Mesodermal cell (in vitro differentiated cells): ENCODE measurements at regions not wholly inside any gene's neighbourhood (a gene's known extent, or its start where the extent isn't known, plus 50 kb on each side); places are given as distances from the start of the nearest gene placed in this dataset.

Experiments
- H3K27ac ChIP-seq: 2 replicates; pipeline ENCODE4 v1.7.0; 2013; ENCODE audit warnings: mild to moderate bottlenecking, low read depth, low read length, moderate library complexity; ENCODE audit not compliant: severe bottlenecking
- H3K36me3 ChIP-seq: 2 replicates; pipeline ENCODE4 v1.7.1; 2013; ENCODE audit warnings: mild to moderate bottlenecking, low read length, moderate library complexity; ENCODE audit not compliant: control insufficient read depth, insufficient read depth
- H3K4me1 ChIP-seq: one replicate; pipeline ENCODE4 v1.7.1; 2013; ENCODE audit warnings: mild to moderate bottlenecking, low read length; ENCODE audit not compliant: insufficient read depth, control insufficient read depth, poor library complexity, severe bottlenecking
- H3K4me3 ChIP-seq: 2 replicates; pipeline ENCODE4 v1.7.0; 2013; ENCODE audit warnings: low read length, control low read depth, mild to moderate bottlenecking; ENCODE audit not compliant: insufficient read depth, poor library complexity, severe bottlenecking; ENCODE audit errors: extremely low read depth
- H3K9me3 ChIP-seq: 2 replicates; pipeline ENCODE4 v1.7.1; 2013; ENCODE audit warnings: mild to moderate bottlenecking, low read length, moderate library complexity; ENCODE audit not compliant: control insufficient read depth
- WGBS, 2 experiments: methylation state at CpG; one replicate each; pipeline ENCODE4 v1.1.5; 2013; ENCODE audit warnings: missing lambda C conversion rate in 2 of 2; ENCODE audit not compliant: insufficient coverage in 2 of 2; 5-methylcytosine and 5-hydroxymethylcytosine counted together

DNA sequence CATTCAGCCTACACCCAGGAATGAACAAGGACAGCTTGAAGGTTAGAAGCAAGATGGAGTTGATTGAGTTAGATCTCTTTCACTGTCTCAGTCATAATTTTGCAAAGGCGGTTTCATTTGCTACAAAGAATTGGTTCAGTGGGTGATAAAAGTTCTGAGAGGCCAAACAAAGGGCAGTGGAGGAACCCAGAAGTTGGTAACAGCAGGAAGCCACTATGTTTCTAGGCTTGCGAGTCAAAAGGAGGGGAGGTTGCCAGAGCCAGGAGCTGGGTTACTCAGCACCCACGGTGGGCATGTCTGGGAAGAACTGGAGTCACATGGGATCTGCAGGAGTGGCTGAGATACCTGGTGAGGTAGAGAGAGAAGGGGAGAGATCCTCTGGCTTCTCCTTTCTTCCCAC, 64.2 kb upstream of the MRPS6 start:
- Histone ChIP-seq H3K9me3 (peaks cover 15% of the 10 kb centered on the region), H3K36me3 (no peaks in the 10 kb centered on the region), H3K4me1 (no peaks in the 10 kb centered on the region), H3K27ac (no peak overlapping the region), H3K4me3 (no peak overlapping the region)
- WGBS, 2 experiments, result 83 to 84% methylated on average over 2 to 3 of the region's 3 CpGs

DNA sequence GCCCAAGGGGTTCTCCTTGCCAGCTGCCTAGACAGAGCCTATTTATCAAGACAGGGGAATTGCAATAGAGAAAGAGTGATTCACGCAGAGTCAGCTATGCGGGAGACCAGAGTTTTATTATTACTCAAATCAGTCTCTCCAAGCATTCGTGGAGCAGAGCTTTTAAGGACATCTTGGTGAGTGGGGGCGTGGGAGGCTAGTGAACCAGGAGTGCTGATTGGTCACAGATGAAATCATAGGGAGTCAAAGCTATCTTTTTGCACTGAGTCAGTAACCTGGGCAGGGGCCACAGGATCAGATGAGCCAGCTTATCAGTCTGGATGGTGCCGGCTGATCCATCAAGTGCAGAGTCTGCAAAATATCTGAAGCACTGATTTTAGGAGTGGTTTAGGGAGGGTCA, 64.8 kb upstream of the MRPS6 start:
- 78% methylated on average over 3 of the region's 5 CpGs; no CpG with 5 or more reads in 1 of the 2 experiments for WGBS, 2 experiments
- Histone ChIP-seq H3K4me1 (no peaks in the 10 kb centered on the region), H3K36me3 (no peaks in the 10 kb centered on the region), H3K27ac (no peak overlapping the region), H3K4me3 (no peak overlapping the region), H3K9me3 (peaks cover 18% of the 10 kb centered on the region)

- Histone ChIP-seq H3K9me3 (peaks cover 8% of the 10 kb centered on the region), H3K36me3 (no peaks in the 10 kb centered on the region), H3K4me3 (no peak overlapping the region), H3K27ac (no peak overlapping the region), H3K4me1 (no peaks in the 10 kb centered on the region)
- 96% methylated on average over 4 of the region's 6 CpGs; no CpG with 5 or more reads in 1 of the 2 experiments for WGBS, 2 experiments
Measured at GRCh38 chr21:34006611-34007168, 66.7 kb upstream of the MRPS6 start.

- H3K36me3 ChIP-seq, result no peaks in the 10 kb centered on the region
- no peak overlapping the region for H3K4me3 ChIP-seq
- 80 to 85% methylated on average over 4 to 5 of the region's 5 CpGs for WGBS, 2 experiments
- peaks cover 5% of the 10 kb centered on the region for H3K9me3 ChIP-seq
- H3K4me1 ChIP-seq, result no peaks in the 10 kb centered on the region
- no peak overlapping the region for H3K27ac ChIP-seq
Measured at GRCh38 chr21:34004974-34005373, 68.4 kb upstream of the MRPS6 start.

GRCh38 chr21:34004013-34004938, 69.1 kb upstream of the MRPS6 start:
- H3K4me1 ChIP-seq, result no peaks in the 10 kb centered on the region
- no peak overlapping the region for H3K27ac ChIP-seq
- peaks cover 5% of the 10 kb centered on the region for H3K9me3 ChIP-seq
- H3K4me3 ChIP-seq, result no peak overlapping the region
- 89 to 95% methylated on average over 5 of the region's 7 CpGs for WGBS, 2 experiments
- H3K36me3 ChIP-seq, result no peaks in the 10 kb centered on the region

DNA sequence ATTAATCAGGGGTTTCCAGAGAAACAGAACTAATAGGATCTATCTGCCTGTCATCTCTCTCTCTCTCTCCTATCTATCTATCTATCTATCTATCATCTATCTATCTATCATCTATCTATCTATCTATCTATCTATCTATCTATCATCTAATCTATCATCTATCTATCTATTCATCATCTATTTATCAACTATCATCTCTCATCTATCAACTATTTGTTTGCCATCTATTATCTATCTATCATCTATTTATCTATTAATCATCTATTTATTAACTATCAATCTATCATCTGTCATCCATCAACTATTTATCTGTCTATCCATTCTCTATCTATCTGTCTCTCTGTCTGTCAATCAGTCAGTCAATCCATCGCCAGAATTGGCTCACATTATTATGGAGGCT, 70.0 kb upstream of the MRPS6 start:
- Histone ChIP-seq H3K4me3 (no peak overlapping the region), H3K4me1 (no peaks in the 10 kb centered on the region), H3K36me3 (no peaks in the 10 kb centered on the region), H3K27ac (no peak overlapping the region), H3K9me3 (peaks cover 5% of the 10 kb centered on the region)
- WGBS, 2 experiments, result no CpG with 5 or more reads among the region's 1 CpG

DNA sequence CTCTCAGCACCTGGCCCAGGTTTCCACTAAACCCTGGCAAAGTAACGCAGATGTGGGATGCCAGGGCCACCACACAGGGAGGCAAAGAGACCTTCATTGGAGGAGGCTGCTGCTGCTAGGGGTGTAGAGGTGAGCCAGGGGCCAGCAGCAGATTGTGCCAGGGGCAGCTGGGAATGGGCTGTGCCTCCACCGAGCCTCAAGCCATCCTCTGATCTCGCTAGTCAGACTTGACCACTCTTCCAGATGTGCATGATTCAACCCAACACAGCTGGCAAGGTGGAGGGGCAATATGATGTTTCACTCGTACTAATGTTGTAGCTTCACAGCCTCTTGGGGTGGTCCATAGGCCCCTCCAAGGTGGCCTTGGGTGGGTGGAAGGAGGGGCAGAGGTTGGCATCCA, 73.0 kb upstream of the MRPS6 start:
- WGBS, 2 experiments, result 89 to 100% methylated on average over 3 to 4 of the region's 4 CpGs
- no peaks in the 10 kb centered on the region for H3K4me1 ChIP-seq
- H3K36me3 ChIP-seq, result no peaks in the 10 kb centered on the region
- H3K4me3 ChIP-seq, result no peak overlapping the region
- H3K9me3 ChIP-seq, result peaks cover 5% of the 10 kb centered on the region
- no peak overlapping the region for H3K27ac ChIP-seq

- no peak overlapping the region for H3K4me3 ChIP-seq
- no peak overlapping the region for H3K27ac ChIP-seq
- WGBS, 2 experiments, result 92 to 95% methylated on average over 7 to 8 of the region's 8 CpGs
- no peaks in the 10 kb centered on the region for H3K4me1 ChIP-seq
- no peaks in the 10 kb centered on the region for H3K36me3 ChIP-seq
- H3K9me3 ChIP-seq, result no peaks in the 10 kb centered on the region
Measured at GRCh38 chr21:33998809-33999208, 74.6 kb upstream of the MRPS6 start.

GRCh38 chr21:33998402-33998801, 75.0 kb upstream of the MRPS6 start:
- 78% methylated on average over 1 of the region's 1 CpG for WGBS, 2 experiments
- H3K4me3 ChIP-seq, result no peak overlapping the region
- no peaks in the 10 kb centered on the region for H3K4me1 ChIP-seq
- H3K36me3 ChIP-seq, result no peaks in the 10 kb centered on the region
- H3K9me3 ChIP-seq, result no peaks in the 10 kb centered on the region
- H3K27ac ChIP-seq, result no peak overlapping the region

- H3K9me3 ChIP-seq, result no peaks in the 10 kb centered on the region
- H3K36me3 ChIP-seq, result no peaks in the 10 kb centered on the region
- no peak overlapping the region for H3K4me3 ChIP-seq
- H3K27ac ChIP-seq, result no peak overlapping the region
- H3K4me1 ChIP-seq, result no peaks in the 10 kb centered on the region
Measured at GRCh38 chr21:33997436-33997835, 75.9 kb upstream of the MRPS6 start.

DNA sequence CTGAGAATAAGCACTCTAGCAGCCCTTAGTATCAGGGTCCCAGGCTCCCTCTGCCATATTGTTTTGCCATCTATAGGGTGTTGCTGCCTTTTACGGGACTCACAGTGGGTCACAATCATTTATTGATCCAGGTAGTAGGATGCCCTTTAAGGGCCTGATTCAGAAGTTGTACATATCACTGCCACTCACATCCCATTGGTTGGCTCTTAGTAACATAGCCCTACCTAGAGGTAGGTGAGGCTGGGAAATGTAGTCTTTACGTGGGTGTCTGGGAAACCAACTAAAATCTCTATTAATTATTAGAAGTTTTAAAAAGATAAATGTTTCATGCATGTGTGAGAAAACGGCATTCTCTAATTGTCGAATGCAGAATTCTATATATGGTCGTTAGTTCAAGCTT, 78.8 kb upstream of the ATP5PO start:
- Histone ChIP-seq H3K4me1 (no peaks in the 10 kb centered on the region), H3K36me3 (no peaks in the 10 kb centered on the region)
- WGBS, 2 experiments, result 80 to 94% methylated on average over 1 to 4 of the region's 5 CpGs

More for the DNA sequence above, 78.8 kb upstream of the ATP5PO start:
- no peaks in the 10 kb centered on the region for H3K9me3 ChIP-seq
- no peak overlapping the region for H3K4me3 ChIP-seq
- H3K27ac ChIP-seq, result no peak overlapping the region
